Stomach (tissue), 8 donors: ENCODE measurements at regions not wholly inside any gene's neighbourhood (a gene's known extent, or its start where the extent isn't known, plus 50 kb on each side); places are given as distances from the start of the nearest gene placed in this dataset.

Experiments used
- DNase-seq, 2 donors: peaks; one replicate each; pipeline versions ENCODE4 v3.0.0 to v3.0.0-alpha.2; 2013 to 2019
- H3K27ac ChIP-seq, 5 donors: fragments of 200-600 bp in 4 of 5; sonication (generic) in 4 of 5; one replicate each; pipeline ENCODE4 v1.5.1; 2013 to 2019; ENCODE audit warnings: mild to moderate bottlenecking in 1 of 5, moderate library complexity in 1 of 5
- H3K27me3 ChIP-seq, 3 donors: fragments of 200-600 bp; sonication (generic); one replicate each; pipeline ENCODE4 v1.5.1; 2017 to 2019; ENCODE audit warnings: mixed run types in 1 of 3
- H3K36me3 ChIP-seq, 4 donors: fragments of 200-600 bp; sonication (generic); 1 replicate in 3 of 4; 2 replicates in 1 of 4; pipeline ENCODE4 v1.5.1; 2016 to 2019
- H3K4me1 ChIP-seq, 4 donors: fragments of 200-600 bp; sonication (generic); one replicate each; pipeline ENCODE4 v1.5.1; 2016 to 2019
- H3K4me3 ChIP-seq, 4 donors: fragments of 200-600 bp; sonication (generic) in 3 of 4; one replicate each; pipeline ENCODE4 v1.5.1; 2016 to 2019; ENCODE audit warnings: mild to moderate bottlenecking in 1 of 4
- H3K9me3 ChIP-seq, 4 donors: fragments of 200-600 bp; sonication (generic); one replicate each; pipeline ENCODE4 v1.5.1; 2016 to 2019
- EP300 ChIP-seq: sonication (generic); formaldehyde crosslinking; IDR thresholded peaks from one replicate; pipeline ENCODE4 v1.6.1; 2017; ENCODE audit warnings: antibody characterized with exemption
- POLR2A ChIP-seq, 4 donors: fragments of 450-650 bp; IDR thresholded peaks; one replicate each; pipeline ENCODE4 v1.6.1; 2016; ENCODE audit warnings: antibody characterized with exemption in 4 of 4, control low read depth in 2 of 4, mild to moderate bottlenecking in 1 of 4, moderate library complexity in 1 of 4
- POLR2AphosphoS5 ChIP-seq, 3 donors: sonication (generic); formaldehyde crosslinking; IDR thresholded peaks; one replicate each; pipeline ENCODE4 v1.6.1; 2016; ENCODE audit warnings: antibody characterized with exemption in 3 of 3
- WGBS, 5 donors: extraction: QIAGEN DNeasy Blood & Tissue Kit in 3 of 5; methylation state at CpG; one replicate each; pipeline versions ENCODE4 v1.1.5 to v1.1.7; 2013 to 2018; 5-methylcytosine and 5-hydroxymethylcytosine counted together
- intact Hi-C: fragments of 100-400 bp; cut with DNase I; formaldehyde crosslinking; loops from one replicate; pipeline ENCODE4 v1.15.1; 2023; ENCODE audit warnings: low total_unique reads
- TF ChIP-seq, protein P1 (sequence below), 7 experiments: fragments of 450-650 bp in 4 of 7; fragments of 200-600 bp in 3 of 7; sonication (generic) in 3 of 7; IDR thresholded peaks; one replicate each; pipeline ENCODE4 v1.5.1; 2016 to 2019; ENCODE audit warnings: antibody characterized with exemption in 7 of 7, control low read depth in 2 of 7, mild to moderate bottlenecking in 1 of 7
- donor health status: healthy with polysubstance abuse.
- donor health status: Bipolar disorder and iron deficiency.
- donor health status: healthy.

DNA sequence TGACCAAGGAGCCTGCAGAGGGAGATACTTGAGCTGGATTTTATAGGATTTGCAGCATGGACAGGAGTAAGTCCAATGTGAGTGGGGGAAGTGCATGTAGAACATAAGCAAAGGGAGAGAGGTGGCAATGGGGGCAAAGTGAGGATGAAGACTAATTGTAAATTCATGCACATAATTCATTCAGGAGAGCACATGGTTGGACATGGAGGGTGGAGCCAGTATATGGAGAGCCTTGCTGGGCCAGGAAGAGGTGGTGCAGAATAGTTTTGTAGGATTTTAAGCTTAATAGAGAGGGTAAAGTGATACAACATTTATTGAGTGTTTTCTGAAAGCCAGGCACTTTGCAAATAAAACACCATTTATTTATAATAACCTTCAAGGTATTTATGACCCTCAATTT is 274.3 kb upstream of the C11orf87 start:
- intact Hi-C loops: no loop called here
- no peaks in the 10 kb centered on the region for H3K27me3 ChIP-seq
- DNase-seq: no peak
- H3K27ac ChIP-seq: no peak overlapping the region
- H3K36me3 ChIP-seq: no peaks in the 10 kb centered on the region
- no peak for TF ChIP-seq POLR2AphosphoS5 (IDR thresholded peaks at IDR 0.05)
- TF ChIP-seq POLR2A (IDR thresholded peaks at IDR 0.05): no peak
- TF ChIP-seq, protein P1, sequence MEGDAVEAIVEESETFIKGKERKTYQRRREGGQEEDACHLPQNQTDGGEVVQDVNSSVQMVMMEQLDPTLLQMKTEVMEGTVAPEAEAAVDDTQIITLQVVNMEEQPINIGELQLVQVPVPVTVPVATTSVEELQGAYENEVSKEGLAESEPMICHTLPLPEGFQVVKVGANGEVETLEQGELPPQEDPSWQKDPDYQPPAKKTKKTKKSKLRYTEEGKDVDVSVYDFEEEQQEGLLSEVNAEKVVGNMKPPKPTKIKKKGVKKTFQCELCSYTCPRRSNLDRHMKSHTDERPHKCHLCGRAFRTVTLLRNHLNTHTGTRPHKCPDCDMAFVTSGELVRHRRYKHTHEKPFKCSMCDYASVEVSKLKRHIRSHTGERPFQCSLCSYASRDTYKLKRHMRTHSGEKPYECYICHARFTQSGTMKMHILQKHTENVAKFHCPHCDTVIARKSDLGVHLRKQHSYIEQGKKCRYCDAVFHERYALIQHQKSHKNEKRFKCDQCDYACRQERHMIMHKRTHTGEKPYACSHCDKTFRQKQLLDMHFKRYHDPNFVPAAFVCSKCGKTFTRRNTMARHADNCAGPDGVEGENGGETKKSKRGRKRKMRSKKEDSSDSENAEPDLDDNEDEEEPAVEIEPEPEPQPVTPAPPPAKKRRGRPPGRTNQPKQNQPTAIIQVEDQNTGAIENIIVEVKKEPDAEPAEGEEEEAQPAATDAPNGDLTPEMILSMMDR (IDR thresholded peaks at IDR 0.05): no peak
- no peak for TF ChIP-seq EP300
- peaks cover 0 to 4% (median 0%) of the 10 kb centered on the region in 4 donors for H3K9me3 ChIP-seq
- H3K4me1 ChIP-seq: no peaks in the 10 kb centered on the region
- H3K4me3 ChIP-seq: no peak overlapping the region

DNA sequence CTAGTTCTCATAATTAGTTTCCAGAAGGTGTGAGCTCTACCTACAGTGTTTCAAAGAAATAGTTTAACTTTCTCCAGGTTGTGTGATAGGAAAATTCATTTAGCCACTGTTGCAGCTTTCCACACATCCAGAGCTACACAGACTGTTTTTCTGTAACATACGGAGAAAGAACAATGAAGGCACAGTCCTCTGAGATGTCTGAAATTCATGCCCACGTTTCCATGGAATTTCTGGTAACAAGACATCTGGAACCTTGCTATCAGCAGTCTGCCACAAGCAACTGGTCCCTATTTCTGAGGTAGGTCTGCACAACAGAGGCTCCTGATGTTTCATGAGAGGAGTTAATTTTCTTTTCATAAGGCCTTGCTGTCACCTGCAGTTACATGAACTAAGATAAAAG is 273.3 kb upstream of the C11orf87 start:
- intact Hi-C loops: no loop called here
- no peak overlapping the region for H3K4me3 ChIP-seq
- H3K27me3 ChIP-seq: no peaks in the 10 kb centered on the region
- TF ChIP-seq, protein P1 (IDR thresholded peaks at IDR 0.05): no peak
- no peak for TF ChIP-seq POLR2A (IDR thresholded peaks at IDR 0.05)
- no peak for TF ChIP-seq POLR2AphosphoS5 (IDR thresholded peaks at IDR 0.05)
- TF ChIP-seq EP300: no peak
- H3K4me1 ChIP-seq: no peaks in the 10 kb centered on the region
- 58 to 70% (median 58%) methylated on average over 2 of the region's 2 CpGs for WGBS, 5 donors
- no peaks in the 10 kb centered on the region for H3K36me3 ChIP-seq
- H3K27ac ChIP-seq: no peak overlapping the region
- H3K9me3 ChIP-seq: peaks cover 0 to 4% (median 0%) of the 10 kb centered on the region in 4 donors
- no peak for DNase-seq

DNA sequence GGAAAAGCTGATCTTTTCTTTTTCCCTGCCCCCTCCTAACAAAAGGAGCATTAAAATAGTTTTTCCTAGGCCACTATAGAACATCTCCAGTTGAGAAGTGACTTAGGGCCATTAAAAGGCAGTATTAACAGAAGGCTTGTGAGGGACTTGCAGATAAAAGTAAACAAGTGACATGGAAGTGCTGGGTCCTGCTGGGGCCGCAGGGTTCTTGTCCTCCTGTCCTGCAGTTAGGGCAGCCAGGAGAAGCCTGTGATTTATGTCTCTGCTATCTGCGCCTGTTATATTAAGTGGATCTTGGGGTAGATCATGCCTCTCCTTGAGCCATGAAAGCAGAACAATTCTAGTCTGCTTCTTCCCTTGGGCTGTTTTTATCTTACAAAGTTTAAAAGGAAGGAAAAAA is 271.4 kb upstream of the C11orf87 start:
- H3K4me1 ChIP-seq: no peaks in the 10 kb centered on the region
- no peak overlapping the region for H3K4me3 ChIP-seq
- no peaks in the 10 kb centered on the region for H3K27me3 ChIP-seq
- no peak overlapping the region for H3K27ac ChIP-seq
- no peak for TF ChIP-seq POLR2A (IDR thresholded peaks at IDR 0.05)
- 34 to 59% (median 51%) methylated on average over 2 of the region's 2 CpGs for WGBS, 5 donors
- no peak for DNase-seq
- no peaks in the 10 kb centered on the region for H3K9me3 ChIP-seq
- H3K36me3 ChIP-seq: no peaks in the 10 kb centered on the region
- intact Hi-C loops: no loop called here

- intact Hi-C loops: no loop called here
Observed at GRCh38 chr11:109153836-109154235, 268.2 kb upstream of the C11orf87 start.

DNA sequence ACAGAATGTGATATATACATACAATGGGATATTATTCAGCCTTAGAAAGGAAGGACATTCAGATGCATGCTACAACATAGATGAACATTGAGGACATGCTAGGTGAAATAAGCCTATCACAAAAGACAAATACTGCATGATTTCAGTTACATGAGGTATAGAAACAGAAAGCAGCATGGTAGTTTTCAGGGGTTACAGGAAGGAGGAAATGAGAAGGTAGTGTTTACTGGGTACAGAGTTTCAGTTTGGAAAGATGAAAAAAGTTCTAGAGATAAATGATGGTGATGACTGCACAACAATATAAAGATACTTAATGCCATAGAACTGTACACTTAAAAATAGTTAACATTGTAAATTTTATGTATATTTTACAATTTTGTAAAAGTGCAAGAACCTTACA is 266.7 kb upstream of the C11orf87 start:
- H3K4me1 ChIP-seq: no peaks in the 10 kb centered on the region
- peaks cover 0 to 33% (median 5%) of the 10 kb centered on the region in 4 donors for H3K9me3 ChIP-seq
- no peak overlapping the region for H3K4me3 ChIP-seq
- no peaks in the 10 kb centered on the region for H3K36me3 ChIP-seq
- intact Hi-C loops: no loop called here
- no peak overlapping the region for H3K27ac ChIP-seq
- no peak for DNase-seq
- TF ChIP-seq EP300: no peak
- TF ChIP-seq, protein P1 (IDR thresholded peaks at IDR 0.05): no peak
- no peaks in the 10 kb centered on the region for H3K27me3 ChIP-seq

More at GRCh38 chr11:109153836-109154235, 268.2 kb upstream of the C11orf87 start:
- peaks cover 0 to 21% (median 5%) of the 10 kb centered on the region in 4 donors for H3K9me3 ChIP-seq
- no peaks in the 10 kb centered on the region for H3K36me3 ChIP-seq
- no peaks in the 10 kb centered on the region for H3K27me3 ChIP-seq
- H3K4me3 ChIP-seq: no peak overlapping the region
- TF ChIP-seq POLR2A (IDR thresholded peaks at IDR 0.05) (no peak), POLR2AphosphoS5 (IDR thresholded peaks at IDR 0.05) (no peak), EP300 (no peak)
- TF ChIP-seq, protein P1 (IDR thresholded peaks at IDR 0.05): no peak
- no peak for DNase-seq
- no peak overlapping the region for H3K27ac ChIP-seq
- no peaks in the 10 kb centered on the region for H3K4me1 ChIP-seq
